GM21529 (cell line): ENCODE measurements at regions not wholly inside any gene's neighbourhood (a gene's known extent, or its start where the extent isn't known, plus 50 kb on each side); places are given as distances from the start of the nearest gene placed in this dataset.
"Not testable (repeated sequence)": the region's sequence is repeated elsewhere in the genome, so short reads cannot be mapped to it uniquely, and the experiment has no call there.

Source experiments
- ATAC-seq: cut with Tn5 transposase; IDR thresholded peaks from one replicate; pipeline ENCODE4 v1.9.1; 2021; ENCODE audit not compliant: unreplicated experiment

GRCh38 chr16:59913666-59914065, 1179.5 kb upstream of the GOT2 start:
- no peak for ATAC-seq

DNA sequence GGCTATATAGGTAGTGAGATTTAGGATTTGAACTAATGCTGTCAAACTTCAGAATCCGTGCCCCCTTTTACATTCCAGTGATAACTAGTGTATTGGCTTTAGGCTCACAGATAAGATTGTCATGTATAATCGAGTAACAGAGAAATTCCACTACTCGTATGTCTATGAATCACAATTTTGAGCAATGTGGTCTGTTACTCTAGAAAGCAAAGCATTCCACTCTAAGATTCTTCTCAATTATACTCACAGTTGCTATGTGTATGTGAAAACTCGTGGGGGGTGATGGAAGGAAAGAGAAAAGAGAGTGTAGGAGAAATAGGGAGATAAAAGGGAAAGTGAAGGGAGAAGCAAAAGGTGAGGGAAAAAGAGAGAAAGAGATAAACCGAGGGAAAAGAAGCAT, 1175.1 kb upstream of the GOT2 start:
- no peak for ATAC-seq

DNA sequence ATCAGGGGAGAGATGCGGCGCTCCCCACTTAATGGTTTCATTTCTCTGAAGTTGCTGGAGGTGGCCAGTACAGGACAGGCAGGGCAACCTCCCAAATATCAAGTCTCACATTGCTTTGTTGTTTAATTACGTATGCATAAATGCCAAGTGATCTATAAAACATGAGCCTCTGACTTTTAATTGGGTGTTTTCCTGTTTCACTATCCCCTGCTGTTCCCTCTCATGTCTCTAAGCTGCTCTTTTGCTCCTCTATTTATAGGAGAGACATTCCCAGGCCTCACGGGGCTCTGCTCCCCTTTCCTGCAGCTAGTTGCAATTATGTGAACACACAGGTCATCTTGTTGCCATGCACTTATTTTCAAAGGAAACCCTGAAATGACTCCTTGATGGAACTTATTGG, 1173.5 kb upstream of the GOT2 start:
- ATAC-seq, result no peak

- no peak for ATAC-seq
These were observed 1171.5 kb upstream of the GOT2 start for GRCh38 chr16:59905606-59906005.

DNA sequence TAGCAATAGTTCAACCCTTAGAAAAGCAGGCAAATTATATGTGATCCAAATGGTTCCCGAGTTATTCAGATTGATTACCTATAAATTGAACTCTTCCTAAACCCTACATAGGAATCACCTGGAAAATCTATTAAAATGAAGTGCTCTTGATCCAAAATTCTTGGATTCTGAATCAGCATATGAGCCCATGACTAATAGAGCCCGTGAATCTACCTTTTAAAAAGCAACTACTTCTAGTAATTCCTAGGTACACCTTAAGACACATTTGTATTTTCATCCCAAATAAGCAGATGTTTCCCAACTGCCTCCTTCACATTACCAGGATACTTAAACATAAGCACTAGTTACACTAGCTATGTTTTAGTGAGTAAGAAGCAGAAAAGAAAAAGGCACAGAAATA, 1171.0 kb upstream of the GOT2 start:
- no peak for ATAC-seq

GRCh38 chr16:59899940-59900339, 1165.8 kb upstream of the GOT2 start:
- no peak for ATAC-seq

GRCh38 chr16:59892376-59892775, 1158.3 kb upstream of the GOT2 start:
- ATAC-seq, result no peak

DNA sequence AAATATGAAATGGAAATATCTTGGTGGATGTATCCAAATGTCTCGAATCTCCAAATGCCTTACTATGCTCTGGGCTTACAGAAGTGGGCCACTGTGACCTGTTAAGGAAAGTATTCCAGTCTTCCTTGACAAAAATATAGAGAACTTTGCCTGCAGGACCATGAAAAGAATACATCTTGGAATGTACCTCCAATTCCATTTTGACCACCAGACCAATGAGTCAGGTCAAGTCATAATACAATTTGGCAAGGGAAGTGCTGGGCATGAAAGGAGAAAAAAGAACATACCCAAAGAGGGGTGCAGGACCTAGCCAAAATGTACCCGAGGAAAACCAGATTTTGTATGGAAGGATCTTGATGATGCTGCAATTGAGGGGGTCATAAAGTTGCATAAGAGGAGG, 1153.7 kb upstream of the GOT2 start:
- ATAC-seq, result no peak

- ATAC-seq, result no peak
These were observed 1151.9 kb upstream of the GOT2 start for GRCh38 chr16:59886021-59886420.

DNA sequence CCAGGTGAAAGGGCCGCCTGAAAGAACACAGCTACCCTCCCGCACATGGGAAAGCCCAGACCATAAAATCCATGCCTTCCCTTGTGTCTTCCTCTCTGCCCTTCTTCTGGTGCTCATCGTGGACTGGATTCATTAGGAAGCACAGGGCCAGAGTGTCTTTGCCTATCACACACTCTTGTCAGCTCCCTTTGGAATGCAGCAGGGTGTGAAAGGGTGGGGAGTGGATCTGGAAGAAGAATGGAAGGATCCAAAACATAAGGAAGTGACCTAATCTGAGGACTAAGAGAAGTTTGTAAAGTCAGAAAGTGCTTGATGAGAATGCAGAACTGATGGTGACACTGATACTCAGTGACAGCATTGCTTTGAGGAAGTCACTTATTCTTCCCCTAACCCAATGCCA, 1147.3 kb upstream of the GOT2 start:
- ATAC-seq, result no peak

- ATAC-seq, result no peak
These were observed 1146.5 kb upstream of the GOT2 start for GRCh38 chr16:59880611-59881010.

- no peak for ATAC-seq
These were observed 1144.9 kb upstream of the GOT2 start for GRCh38 chr16:59878999-59879398.

DNA sequence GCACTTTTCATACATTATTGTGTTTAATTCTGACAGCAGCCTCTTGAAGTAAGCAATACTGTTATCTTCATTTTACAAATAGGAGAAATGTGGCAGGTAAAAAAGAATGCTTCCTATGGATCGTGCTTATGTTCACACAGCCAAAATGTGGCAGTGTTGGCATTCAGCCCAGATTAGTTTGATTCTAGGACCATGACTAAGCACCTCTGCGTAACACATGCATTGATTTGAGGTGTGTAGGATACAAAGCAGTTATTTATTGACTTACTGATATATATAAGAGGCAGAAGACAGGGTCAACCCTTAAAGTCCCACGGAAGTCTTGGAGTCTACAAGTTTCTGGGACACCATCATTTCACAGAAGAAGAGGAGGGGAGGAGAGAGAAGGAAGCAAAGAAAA, 1144.4 kb upstream of the GOT2 start:
- ATAC-seq, result no peak

DNA sequence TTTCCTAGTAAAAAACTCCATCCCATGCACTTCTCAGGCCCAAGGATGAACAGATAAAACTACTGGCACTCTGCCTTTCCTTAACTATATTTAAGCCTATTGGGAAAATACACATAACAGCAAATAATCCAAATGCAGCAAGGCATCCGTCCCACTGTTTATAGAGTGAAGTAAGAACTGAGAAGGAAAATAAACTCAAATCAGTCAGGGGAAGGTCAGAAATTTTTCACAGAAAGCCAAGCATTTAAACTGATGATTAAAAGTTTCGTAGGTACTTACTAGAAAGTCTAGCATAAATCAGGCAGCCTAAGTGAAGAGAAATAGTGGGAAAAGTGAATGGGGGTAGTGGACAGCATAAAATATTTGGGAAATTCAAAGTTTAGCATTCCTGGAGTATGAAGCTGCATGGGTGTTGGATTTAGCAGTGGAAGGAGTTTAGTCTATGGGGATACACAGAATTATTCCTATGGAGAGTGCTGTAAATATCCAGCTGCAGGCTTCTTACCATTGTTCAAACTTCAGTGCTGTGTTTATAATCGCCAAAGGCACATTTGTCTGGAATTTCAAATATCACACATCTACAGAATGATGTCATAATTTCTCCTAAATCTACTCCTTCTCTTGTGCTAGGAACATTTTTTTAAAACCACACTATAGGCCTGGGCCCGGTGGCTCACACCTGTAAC, 1131.0 kb upstream of the GOT2 start:
- no peak for ATAC-seq

GRCh38 chr16:59859676-59860402, 1125.7 kb upstream of the GOT2 start:
- no peak for ATAC-seq

GRCh38 chr16:59854846-59855439, 1120.8 kb upstream of the GOT2 start:
- ATAC-seq, result no peak

- no peak for ATAC-seq
These were observed 1115.6 kb upstream of the GOT2 start for GRCh38 chr16:59849716-59850115.

DNA sequence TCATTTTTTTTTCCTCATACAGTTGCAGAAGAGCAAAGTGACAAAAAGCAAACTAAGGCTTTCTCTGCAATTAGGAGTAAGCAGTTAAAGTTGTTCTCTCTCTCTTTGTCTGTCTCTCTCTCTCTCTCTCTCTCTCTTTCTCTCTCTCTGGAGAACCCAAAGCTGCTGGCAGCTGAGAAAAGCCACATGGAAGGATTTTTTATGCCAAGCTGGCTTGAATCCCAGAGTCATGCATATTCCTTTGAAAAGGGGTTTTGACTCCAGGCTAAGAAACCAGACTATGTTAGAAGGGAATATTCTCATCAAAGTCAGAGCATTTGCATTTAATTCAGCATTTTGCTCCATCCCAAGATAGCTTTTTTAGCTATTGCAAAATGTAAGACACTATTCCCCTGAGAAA, 1114.2 kb upstream of the GOT2 start:
- ATAC-seq, result no peak

- no peak for ATAC-seq
These were observed 1106.1 kb upstream of the GOT2 start for GRCh38 chr16:59840169-59840568.

GRCh38 chr16:59826767-59827166, 1092.7 kb upstream of the GOT2 start:
- no peak for ATAC-seq

- ATAC-seq, result not testable (repeated sequence)
These were observed 1075.4 kb upstream of the GOT2 start for GRCh38 chr16:59809488-59809887.

GRCh38 chr16:59783191-59783590, 1049.1 kb upstream of the GOT2 start:
- ATAC-seq, result no peak
